GM18502 (cell line): ENCODE measurements at regions not wholly inside any gene's neighbourhood (a gene's known extent, or its start where the extent isn't known, plus 50 kb on each side); places are given as distances from the start of the nearest gene placed in this dataset.

Experiments used
- ATAC-seq: cut with Tn5 transposase; IDR thresholded peaks from one replicate; pipeline ENCODE4 v1.9.1; 2021; ENCODE audit warnings: mild to moderate bottlenecking; ENCODE audit not compliant: unreplicated experiment, poor library complexity

DNA sequence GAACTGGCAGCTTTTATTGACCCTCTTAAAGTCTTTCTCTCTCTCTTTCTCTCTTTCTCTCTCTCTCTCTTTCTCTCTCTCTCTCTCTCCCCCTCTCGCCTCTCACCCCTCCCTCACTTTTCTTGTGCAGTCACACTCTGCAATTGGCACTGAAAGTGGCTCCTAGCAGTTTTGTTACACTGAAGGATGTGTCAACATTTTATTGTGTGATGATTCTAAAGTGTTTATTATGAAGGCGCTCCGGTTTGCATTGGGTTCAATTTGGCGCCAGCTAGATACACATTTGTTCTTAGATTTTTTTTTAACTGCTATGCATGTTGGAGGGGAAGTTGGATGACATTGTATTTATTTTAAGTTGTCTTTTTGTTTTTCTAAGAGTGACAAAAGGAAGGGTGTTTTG, 64.0 kb upstream of the CHRM3 start:
- ATAC-seq, result no peak

GRCh38 chr1:239321877-239322276, 64.5 kb upstream of the CHRM3 start:
- ATAC-seq, result no peak

DNA sequence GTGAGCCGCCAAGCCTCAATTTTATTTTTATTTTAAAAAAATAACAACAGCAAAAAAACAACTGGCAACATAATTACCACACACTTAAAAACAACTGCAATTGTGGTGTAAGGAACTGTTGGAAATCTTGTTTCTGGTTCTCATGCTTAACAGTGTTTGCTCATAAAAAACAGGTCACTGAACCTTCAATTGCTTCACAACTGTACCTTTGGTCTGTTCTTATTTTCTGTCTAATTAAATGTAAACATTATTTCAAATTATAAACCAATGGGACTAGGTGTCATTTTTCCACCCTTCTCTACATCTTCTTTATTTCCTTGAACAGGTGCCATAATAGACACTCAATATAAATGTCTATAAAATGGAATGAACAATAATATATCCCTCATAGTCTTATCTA, 68.4 kb upstream of the CHRM3 start:
- ATAC-seq, result no peak

GRCh38 chr1:239315631-239316217, 70.6 kb upstream of the CHRM3 start:
- no peak for ATAC-seq

DNA sequence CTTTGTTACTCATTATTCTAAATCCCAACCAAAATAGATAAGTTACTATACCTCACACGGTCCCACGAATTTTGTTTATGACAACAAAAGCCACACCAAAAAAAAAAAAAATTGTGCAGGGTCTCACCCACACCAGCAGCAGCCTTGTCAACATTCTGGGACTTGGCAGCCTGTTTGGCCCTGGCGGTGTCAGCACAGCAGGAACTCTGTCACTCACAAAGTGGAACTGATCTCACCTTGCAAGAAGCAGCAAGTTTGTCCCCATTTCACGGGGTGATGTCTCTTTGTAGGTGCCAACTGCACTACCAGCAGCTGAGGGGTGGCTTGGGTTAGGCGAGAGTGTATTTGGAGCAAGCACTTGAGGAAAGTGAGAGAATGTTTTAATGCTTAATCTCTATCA, 75.0 kb upstream of the CHRM3 start:
- no peak for ATAC-seq

GRCh38 chr1:239308701-239309333, 77.6 kb upstream of the CHRM3 start:
- ATAC-seq, result no peak

- no peak for ATAC-seq
Observed at GRCh38 chr1:239307886-239308285, 78.5 kb upstream of the CHRM3 start.

DNA sequence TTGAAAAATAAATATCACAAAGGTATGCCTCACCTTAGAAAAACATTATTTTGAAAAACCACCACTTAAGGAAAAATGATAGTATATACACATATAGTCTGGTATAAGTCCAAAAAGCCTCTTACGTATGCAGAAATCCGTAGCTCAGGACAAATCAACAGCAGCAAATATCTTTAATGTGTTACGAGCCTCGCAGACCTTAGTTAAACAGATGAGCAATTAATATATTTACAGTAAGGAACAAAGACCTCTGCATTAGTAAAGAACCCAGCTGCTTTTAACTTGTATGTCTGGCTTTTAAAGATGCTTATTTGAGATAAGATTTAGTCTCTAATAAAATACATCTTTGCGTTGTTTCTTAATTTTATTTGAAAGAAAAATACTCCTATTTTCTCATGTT, 79.9 kb upstream of the CHRM3 start:
- no peak for ATAC-seq

DNA sequence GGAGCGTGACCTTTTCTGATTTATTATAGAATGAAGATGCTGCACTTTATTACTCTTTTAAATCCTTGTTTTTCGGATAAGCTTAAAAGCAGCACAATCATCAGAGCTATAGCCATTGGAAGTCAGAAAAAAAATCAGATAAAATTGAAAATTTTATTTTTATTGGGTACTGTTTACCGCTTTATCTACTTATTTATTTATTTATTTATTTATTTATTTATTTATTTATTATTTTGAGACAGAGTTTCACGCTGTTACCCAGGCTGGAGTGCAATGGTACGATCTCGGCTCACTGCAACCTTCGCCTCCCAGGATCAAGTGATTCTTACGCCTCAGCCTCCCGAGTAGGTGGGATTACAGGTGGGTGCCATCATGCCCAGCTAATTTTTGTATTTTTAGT, 83.1 kb upstream of the CHRM3 start:
- no peak for ATAC-seq

DNA sequence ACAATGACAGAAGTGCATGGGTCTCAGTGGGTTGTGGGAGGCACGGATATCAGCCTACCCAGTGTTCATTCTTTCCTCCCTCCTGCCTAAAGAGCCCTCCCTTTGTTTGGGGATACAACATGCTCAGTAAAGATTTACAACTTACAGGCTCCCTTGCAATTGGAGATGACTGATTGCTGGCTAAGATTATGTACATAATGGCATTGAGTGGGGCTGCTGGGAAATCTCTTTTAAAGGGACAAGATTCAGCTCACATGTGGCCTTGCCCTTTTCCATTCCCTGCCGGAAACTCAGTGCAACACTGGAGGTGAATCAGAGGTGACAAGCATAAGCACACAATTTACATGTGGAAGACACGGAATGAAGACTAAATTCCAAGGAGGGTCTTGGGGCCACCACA, 83.7 kb upstream of the CHRM3 start:
- no peak for ATAC-seq

GRCh38 chr1:239301251-239301650, 85.1 kb upstream of the CHRM3 start:
- no peak for ATAC-seq

DNA sequence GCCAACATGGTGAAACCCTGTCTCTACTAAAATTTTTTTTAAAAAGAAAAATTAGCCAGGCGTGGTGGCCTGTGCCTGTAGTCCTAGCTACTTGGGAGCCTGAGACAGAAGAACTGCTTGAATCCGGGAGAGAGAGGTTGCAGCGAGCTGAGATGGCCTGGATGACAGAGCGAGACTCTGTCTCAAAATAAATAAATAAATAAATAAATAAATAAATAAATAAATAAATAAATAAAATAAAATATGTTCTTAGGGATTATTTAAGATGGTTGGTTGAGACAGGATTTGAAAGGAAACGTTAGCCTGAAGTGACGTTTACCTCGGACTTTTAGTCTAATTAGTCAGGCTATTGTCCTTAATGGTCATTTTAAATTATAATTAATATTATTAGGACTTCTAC, 88.5 kb upstream of the CHRM3 start:
- ATAC-seq, result no peak

- ATAC-seq, result no peak
Observed at GRCh38 chr1:239293350-239294110, 92.8 kb upstream of the CHRM3 start.

DNA sequence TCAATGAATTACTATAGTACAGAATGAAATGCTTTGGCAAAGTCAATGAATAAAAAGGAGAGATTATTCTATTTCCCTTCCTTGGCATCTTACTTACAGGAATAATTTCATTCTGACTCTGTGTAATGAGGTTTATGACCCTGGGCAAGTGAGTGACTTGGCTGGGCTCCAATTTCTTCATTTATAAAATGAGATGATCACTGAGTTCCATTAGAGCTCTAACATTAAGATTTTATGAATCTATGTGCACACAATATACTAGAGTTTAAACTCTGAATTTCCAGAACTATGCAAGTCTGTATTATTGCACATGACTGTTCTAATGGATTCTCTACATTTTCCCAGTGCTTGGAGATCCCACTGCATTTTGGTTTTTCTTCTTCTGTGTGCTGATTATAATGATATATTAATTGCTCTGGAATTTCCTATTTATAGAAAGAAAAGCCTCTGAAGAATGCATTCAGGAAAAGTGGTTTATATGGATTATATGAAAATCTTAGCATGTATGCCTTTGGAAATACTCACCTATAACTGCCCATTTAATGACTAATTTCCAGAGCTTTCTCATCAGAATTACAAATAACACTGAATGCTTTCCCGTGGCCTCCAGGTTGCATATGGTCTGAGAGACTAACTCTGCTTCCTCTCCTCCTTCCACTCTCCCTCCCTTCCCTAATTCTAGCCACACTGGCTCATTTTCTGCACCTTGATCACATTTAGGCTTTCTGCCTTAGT, 97.4 kb upstream of the CHRM3 start:
- ATAC-seq, result no peak

GRCh38 chr1:239287296-239287695, 99.1 kb upstream of the CHRM3 start:
- no peak for ATAC-seq

DNA sequence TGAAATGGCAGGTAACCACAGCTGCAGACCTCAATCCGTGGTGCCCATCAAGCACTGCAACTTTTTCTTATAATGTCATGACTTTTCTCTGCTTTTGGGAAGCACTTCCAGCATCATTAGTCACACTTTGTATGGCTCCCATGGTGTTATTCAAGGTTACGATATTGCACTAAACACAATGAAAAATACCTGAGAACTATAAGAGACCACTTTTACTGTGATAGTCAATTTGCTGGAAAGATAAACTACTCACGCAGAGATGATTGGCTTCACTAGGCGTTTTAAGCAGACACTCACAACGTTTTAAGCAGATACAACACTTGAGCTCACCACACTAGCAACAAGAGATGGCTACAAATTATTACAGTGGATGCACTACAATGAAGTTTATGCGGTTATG, 103.2 kb upstream of the CHRM3 start:
- ATAC-seq, result no peak

DNA sequence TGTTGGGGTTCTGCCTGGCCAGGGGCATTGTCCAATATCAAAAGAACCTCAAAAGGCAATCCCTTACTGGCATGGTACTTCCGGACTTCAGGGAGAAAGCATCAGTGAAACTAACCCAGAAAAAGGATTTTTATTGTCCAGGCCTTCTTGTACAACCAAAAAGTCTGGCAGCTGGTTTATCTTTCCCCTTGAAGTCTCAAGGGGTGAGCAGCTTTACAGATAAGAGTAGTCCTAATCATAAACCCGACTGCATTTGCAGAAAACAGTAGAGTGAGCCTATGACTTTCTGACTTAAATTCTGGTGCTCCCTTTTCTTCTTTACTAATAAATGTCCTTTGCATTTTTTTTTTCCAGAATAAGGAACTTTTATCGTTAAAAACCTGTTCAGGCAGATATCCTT, 104.0 kb upstream of the CHRM3 start:
- ATAC-seq, result no peak

- no peak for ATAC-seq
Observed at GRCh38 chr1:239276051-239276450, 110.3 kb upstream of the CHRM3 start.

- no peak for ATAC-seq
Observed at GRCh38 chr1:239274242-239274830, 112.0 kb upstream of the CHRM3 start.

- no peak for ATAC-seq
Observed at GRCh38 chr1:239270509-239270908, 115.9 kb upstream of the CHRM3 start.

DNA sequence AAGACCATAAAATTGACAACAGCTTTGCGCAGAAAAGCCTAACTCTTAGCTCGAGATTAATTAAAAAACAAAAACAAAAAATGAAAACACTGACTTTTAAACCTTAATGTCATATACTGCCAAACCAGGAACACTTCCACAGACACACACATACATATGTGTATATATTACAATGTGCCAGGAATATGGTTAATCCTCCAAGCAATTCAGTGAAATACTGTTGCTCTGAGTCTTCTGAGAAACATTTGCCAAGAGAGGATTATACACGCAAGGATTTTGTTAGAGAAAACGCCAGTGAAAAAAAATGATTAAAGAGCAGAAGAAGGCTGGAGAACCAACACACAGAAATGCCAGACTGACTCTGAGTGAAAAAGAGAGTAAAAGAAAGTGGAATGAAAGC, 116.7 kb upstream of the CHRM3 start:
- no peak for ATAC-seq
